Activated CD4-positive, alpha-beta T cell treated with anti-CD3 and anti-CD28 coated beads for 48 hours (primary cell): ENCODE measurements at regions not wholly inside any gene's neighbourhood (a gene's known extent, or its start where the extent isn't known, plus 50 kb on each side); places are given as distances from the start of the nearest gene placed in this dataset.

ENCODE experiments used
- DNase-seq: peaks from one replicate; pipeline ENCODE4 v3.0.0-alpha.2; 2020

- no peak for DNase-seq
These were observed 140.3 kb upstream of the SEL1L start for GRCh38 chr14:81673930-81674329.

DNA sequence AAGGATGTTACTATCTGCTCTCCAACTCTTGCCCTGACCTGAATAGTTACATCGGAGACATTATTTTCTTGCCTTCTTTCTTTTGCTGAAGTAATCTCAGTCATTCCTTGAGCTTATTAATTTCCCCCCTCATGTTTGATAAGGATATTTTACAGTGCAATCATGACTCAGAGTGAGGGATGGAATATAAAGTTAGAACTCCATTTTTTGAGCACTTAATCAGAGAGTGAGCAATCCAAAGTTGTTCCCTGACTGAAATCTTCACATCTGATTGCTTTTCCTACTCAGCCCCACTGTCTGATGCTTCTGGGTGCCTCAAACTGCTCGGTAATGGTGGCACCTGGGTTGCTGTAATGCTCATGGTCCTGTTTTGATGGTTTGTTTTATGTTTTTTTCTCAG lies 142.7 kb upstream of the SEL1L start:
- no peak for DNase-seq

- DNase-seq, result no peak
These were observed 143.2 kb upstream of the SEL1L start for GRCh38 chr14:81676879-81677278.

GRCh38 chr14:81677736-81678135 lies 144.1 kb upstream of the SEL1L start:
- DNase-seq, result no peak

GRCh38 chr14:81679226-81679625 lies 145.6 kb upstream of the SEL1L start:
- DNase-seq, result no peak

DNA sequence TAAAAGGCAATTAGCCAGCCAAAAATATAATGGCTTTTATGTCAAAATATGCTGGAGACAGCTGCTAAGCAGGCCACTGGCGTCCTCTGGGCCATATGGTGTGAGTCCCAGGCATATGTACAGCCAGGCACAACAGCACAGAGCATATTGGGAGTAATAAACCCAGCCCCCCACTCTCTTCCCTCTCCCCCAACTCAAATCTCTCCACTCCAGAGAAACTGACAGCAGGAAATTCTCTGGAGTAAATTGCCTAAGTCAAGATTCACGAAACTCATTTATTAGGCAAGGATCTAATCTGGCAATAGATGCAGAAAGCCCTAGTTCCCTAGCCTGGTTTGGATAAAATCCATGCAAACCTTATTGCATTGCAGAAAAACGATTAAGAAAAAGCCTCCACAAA lies 147.9 kb upstream of the SEL1L start:
- no peak for DNase-seq

- DNase-seq, result no peak
These were observed 148.5 kb upstream of the SEL1L start for GRCh38 chr14:81682134-81682533.

- DNase-seq, result no peak
These were observed 149.0 kb upstream of the SEL1L start for GRCh38 chr14:81682701-81683100.

DNA sequence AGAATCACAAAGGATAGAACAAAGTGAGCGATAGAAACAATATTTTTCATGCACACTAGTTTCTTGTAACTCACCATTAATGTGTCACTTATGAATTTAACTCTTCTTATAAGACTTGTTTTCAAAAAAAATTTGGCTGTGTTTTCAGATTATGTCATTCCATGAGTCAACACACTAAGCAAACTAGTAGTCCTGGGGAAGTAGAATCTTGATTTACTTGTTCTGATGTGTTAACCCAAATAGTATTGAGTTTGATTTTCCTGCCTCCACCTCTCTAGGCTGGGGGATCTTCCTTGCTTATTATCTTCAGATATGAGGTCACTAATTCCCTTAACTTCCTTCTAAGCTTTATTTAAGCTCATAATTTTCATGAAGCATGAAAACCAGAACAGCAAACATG lies 151.0 kb upstream of the SEL1L start:
- no peak for DNase-seq

DNA sequence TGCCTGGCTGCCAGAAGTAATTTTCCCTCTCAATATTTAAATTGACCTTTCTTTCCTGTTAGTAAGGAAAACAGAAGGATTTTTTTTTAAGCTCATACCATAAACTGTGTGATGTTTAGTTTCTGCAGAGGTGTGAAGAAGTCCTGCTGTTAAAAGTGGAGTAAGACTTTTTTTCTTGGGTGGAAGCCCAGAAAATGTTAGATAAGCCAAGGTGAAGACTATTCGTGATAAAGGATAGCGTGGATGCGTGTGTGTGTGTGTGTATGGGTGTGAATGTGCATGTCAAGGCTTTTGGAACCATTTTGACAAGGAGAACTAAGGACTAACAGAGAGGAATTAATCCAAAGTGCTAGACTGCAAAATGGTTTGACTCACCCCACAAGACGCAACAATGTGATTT lies 152.9 kb upstream of the SEL1L start:
- DNase-seq, result no peak

GRCh38 chr14:81691931-81692330 lies 158.3 kb upstream of the SEL1L start:
- no peak for DNase-seq

DNA sequence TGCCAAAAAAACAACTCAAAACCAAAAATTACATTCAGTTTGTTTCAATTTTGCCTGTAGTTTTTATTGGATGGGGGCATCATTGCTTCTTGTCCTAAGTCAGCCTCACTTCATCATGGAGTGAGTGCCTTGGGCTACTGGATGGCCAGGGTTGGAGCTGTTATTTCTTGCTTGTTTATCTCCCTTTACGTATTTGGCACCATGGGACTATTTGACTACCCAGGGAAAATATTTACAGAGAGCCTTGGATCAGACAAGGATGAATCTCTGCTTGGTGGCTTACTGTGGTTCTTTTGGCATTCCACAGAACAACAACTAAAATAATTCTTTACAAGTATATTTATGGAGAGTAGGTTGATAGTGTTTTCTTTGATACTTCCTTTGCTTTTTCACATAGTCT lies 160.8 kb upstream of the SEL1L start:
- no peak for DNase-seq

DNA sequence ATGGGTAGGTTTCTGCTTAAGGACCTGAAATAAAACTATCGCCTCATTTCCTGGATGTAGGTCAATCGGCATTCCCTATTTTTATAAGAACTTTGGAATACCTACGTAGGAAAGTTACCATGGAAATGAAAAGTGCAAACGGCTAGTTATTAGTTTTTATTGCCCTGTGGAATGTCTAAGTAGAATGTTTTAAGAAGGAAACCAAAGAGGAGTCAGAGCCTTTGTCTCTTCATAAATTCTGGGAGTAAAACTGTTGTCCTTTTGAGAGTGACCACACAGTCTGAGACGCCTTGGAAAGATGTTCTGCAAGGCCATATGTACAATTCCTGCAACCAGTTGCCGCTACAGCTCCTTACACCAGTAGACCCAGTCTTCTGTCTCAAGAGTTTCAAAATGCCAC lies 176.0 kb upstream of the SEL1L start:
- no peak for DNase-seq

DNA sequence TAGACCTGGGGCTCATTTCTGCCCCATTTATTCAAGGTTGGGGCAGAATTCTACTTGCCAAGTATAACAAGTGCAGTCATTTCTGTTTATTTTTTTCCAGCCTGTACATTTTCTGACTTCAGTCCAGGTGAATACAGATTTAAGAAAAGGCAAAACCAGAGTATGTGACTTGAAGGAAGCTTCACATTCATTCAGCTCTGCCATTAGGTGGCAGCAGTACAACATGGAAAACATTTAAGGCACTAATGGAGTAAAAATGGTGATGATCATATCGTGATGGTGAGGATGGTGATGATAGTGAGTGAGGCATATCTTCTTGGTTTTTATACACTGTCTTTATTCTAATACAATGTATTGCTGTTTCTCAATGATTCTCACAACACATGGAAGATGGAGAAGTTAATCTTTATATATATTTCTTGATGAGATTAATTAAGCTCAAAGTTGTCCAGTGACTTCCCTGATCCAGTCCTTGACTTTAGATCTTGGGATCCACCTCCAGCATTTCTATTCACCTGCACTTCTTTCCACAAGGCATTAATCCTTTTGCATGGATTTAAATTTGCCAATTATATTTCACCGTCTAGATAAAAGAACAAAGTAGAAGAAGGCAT lies 176.7 kb upstream of the SEL1L start:
- peak; percentile 2 for DNase-seq

GRCh38 chr14:81715731-81716130 lies 182.1 kb upstream of the SEL1L start:
- DNase-seq, result no peak

DNA sequence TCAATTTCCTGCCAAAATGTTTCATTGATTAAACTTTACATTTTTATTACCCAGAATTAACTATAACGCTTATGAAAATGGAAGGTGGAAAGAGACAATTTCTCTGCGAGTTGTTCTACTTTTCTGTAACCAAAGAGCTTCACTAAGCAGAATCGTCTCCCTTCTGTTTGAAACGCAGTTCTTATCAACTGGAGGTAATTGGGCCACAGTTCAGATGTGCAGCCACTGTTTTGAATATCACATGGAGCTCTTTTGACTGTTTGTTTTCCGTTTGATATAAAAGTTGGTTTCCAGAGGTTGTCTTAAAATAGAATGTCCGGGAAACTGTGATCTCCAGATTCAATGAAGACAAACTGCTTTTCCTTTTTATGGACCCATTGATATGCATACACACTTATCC lies 183.3 kb upstream of the SEL1L start:
- DNase-seq, result no peak

- DNase-seq, result no peak
These were observed 190.3 kb upstream of the SEL1L start for GRCh38 chr14:81723956-81724355.

- no peak for DNase-seq
These were observed 193.6 kb upstream of the SEL1L start for GRCh38 chr14:81727218-81727617.

- no peak for DNase-seq
These were observed 194.8 kb upstream of the SEL1L start for GRCh38 chr14:81728447-81728846.

DNA sequence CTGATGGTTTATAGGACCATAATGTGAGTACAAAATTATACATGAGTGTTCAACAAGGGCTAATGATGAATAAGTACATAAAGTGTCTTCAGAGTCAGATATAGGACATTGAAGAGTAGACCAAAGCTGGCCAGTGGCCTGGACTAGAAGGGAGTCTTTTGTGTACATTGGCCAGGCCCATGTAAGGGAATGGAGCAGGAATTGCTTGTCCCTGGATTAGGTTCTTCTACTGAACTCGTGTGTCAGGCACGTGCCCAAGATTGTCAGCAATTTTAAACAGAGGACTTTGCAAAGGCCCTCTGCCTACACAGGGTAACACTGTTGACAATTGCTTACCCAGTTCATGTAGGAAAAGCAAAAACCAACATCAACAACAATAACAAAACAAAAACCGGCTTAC lies 196.0 kb upstream of the SEL1L start:
- DNase-seq, result no peak

GRCh38 chr14:81737938-81738337 lies 204.3 kb upstream of the SEL1L start:
- no peak for DNase-seq

DNA sequence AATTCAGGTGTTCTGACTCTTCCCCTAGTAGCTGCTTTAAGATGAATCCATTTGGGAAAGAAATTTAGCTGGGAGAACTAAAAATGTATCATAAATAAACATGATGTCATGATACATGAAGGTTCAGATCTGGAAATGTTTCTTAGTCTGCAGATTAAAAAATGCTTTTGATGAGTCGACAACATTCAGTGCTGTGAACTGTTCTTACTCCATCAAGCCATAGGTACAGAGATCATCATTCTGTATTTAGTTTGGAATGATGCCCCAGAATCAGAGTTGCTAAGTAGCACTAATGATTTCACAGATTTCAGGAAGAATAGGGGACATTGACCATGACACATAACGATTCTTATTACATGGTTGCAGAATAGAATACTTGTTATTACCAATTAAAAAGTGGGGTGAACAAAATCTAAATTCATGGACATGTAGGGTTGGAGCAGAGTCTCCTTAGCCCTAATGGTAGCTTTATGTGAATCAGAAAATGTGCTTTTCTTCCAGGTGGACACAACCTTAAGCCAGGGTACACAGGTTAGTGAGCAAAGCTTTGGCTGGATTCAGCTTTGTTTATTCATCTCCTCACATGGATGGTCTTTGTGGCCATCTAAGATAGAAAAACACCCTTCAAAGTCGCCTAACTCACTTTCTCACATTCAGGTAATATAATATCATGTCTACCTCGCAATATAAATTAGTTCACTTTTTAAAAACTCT lies 205.4 kb upstream of the SEL1L start:
- DNase-seq, result no peak

DNA sequence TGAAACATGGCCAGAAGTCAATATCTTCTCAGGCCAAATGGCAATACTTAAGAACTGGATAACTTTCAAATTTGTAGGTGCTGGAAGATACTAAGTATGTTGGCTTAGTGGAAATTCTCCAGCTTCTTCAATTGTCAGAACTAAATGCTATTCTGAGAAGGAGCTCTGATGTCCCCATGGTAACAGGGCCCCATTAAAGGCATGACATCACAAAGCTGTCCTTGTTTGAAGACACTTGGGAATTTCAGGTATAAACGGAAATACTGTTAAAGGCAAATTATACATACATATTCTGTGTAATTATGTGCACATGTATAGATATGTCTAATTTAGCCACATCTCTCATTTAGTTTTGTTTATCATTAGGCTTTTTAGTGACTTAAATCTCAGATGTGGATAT lies 210.0 kb upstream of the SEL1L start:
- no peak for DNase-seq

DNA sequence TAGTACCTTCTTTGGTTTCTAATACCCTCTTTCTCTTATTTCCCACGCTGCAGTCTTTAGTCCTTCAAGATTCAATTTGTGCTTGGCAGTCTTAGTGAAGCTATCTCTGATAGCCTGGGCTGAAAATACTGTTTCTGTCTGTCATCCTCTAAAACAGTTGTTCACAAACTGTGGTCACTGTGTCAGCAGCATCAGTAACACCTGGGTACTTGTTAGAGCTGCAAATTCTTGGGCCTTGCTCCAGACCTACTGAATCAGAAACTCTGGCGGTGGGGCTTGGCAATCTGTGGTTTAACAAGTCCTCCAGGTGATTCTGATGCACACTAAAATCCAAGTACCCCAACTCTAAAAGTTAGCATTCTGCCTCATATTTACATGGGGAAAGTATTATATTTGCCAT lies 217.5 kb upstream of the SEL1L start:
- no peak for DNase-seq

DNA sequence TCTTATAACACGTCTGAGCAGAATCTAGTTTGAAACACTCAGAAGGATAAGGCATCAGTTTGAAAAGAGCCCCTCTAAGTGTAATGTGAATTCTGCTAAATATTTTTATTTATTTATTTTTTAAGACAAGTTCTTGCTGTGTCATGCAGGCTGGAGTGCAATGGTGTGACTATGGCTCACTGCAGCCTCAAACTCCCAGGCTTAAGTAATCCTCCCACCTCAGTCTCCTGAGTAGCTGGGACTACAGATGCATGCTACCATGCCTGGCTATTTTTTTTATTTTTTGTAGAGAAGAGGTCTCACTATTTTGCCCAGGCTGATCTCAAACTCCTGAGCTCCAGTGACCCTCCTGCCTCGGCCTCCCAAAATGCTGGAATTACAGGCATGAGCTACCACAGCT lies 225.9 kb upstream of the SEL1L start:
- DNase-seq, result no peak
